Ammon's horn (tissue), 1 donor: ENCODE measurements at regions not wholly inside any gene's neighbourhood (a gene's known extent, or its start where the extent isn't known, plus 50 kb on each side); places are given as distances from the start of the nearest gene placed in this dataset.
A peak's percentile ranks its signal among the peaks of the same experiment; 100 is the strongest.

Source experiments
- DNase-seq: peaks from one replicate; pipeline ENCODE4 v3.0.0-alpha.2; 2016; ENCODE audit warnings: low spot score

DNA sequence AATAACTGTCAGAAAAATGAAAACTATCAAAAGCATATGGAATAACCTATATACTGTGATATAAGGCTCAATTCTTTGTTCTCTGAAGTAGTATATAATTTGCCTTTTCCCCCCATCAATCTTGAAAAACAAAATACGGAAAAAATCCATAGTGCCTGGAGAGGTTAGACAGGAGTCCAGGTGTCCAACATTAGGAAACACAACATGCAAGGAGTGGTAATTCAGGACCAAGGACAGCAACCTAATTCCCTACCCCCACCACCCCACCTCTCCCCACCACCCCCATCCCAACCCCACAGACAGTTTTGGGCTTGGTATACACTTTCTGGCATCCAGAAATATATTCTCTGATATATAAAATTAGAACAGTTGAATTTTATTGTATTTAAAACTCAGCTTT, 55.1 kb upstream of the SLC25A26 start:
- DNase-seq: no peak

DNA sequence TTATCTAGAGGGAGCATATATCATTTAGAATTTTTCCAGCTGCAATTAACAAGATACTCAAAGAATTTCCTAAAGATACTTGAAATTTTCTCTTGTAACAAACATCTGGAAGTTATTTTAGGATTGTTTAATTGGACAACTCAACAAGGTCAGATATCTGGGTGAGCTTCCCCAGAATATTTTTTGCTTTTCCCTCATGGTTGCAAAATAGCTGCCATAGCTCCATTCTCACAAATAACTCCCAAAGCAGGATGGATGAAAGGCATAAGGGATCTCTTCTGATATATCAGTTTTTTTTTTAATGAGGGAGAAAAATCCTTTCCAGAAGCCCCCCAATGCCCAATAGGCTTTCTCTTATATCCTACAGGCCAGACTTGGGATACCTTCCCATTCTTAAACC, 56.6 kb upstream of the SLC25A26 start:
- DNase-seq: no peak

- peak; percentile 15 for DNase-seq
Measured at GRCh38 chr3:66163222-66163621, 57.6 kb upstream of the SLC25A26 start.

- DNase-seq: no peak
Measured at GRCh38 chr3:66162766-66163165, 58.0 kb upstream of the SLC25A26 start.

GRCh38 chr3:66158933-66159683, 61.7 kb upstream of the SLC25A26 start:
- no peak for DNase-seq

DNA sequence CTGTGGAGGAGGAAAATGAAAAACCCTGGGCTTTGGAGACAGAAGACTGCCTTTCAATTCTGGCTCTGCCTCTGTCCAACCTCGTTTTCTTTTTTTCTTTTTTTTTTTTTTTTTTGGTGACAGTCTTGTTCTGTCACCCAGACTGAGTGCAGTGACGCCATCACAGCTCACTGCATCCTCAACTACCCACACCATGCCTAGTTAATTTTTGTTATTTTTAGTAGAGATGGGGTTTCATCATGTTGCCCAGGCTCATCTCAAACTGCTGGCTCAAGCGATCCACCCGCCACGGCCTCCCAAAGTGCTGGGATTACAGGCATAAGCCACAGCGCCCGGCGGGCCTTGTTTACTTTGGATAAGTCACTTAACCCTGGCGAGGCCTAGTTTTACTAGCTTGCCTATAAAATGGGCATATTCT, 66.3 kb upstream of the SLC25A26 start:
- DNase-seq: no peak

DNA sequence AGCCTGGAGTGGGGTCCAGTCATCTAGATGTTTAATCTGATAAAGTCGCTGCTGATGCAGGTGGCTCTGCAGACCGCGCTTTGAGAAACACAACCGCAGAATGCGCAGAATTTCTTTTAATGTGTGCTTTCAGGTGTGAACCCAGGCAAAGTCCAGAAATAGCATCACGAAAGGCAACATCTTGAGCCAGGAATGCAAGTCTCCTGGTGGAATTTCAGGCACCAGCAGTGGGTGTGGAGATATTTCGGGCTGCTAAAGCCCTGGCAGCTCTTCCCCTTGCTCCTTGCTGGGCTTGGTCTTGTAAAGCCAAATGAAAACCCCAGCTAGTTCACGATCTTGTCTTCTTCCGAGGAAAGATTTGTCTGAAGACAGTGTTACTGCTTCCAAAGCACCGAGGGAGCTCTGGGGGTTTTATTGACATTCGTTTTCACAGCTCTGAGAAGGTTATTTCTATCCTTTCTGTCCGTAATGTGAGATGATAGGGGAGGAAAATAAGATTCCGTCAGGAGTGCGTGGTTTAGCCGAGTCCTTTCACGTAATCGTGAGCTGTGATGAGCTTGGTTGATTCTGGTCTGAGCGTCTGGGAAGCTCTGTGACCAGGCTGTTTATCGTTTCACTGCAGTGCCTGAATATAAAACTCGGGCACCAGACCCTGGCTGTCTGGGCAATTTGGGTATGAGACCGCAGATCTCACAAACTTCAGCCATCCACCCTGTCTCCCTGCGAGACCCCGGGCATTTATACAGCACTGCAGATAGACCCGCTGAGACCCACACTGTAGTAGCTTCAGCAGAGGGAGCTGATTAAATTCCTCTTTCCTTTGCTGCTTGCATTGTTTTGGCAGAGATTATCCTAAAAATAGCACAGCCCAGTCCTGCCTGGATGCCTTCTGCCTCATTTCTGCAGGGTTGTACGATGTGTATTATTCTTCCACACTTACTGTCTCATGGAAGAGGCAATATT, 67.0 kb upstream of the SLC25A26 start:
- peak; percentile 50 for DNase-seq

- DNase-seq: no peak
Measured at GRCh38 chr3:66152336-66152735, 68.5 kb upstream of the SLC25A26 start.

GRCh38 chr3:66150977-66151376, 69.8 kb upstream of the SLC25A26 start:
- DNase-seq: no peak

DNA sequence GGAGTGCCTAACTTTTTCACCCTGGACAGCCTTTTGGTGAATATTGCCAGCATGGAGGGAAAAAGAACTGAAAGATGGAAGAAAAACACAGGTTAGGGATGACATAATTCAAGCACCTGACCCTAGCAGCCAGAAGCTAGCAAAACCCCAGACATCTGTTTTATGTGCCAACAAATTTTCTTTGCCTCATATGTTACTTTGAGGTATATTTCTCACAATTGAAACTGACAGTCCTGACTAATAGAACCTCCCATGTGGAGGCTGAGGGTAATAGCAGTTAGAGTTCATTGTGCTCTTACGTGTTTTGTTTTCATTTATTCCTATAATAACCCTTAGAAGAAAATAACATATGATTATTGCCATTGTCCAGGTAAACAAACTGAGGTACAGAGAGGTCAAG, 71.5 kb upstream of the SLC25A26 start:
- DNase-seq: no peak

DNA sequence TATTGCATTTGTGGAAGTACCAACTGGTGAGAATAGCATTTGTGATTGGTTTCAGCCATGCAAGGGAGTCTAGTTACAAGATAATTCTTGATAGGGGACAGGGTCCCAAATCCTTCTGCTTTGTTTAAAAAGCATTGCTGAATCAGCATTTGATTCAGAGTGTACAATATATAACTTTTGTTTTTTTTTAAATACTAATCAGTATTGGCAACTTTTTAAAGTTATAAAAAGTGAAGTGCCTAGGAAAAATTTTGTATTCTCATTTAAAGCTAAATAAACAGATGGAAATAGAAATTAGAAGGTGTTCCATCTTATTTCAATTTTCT, 75.4 kb upstream of the SLC25A26 start:
- no peak for DNase-seq

DNA sequence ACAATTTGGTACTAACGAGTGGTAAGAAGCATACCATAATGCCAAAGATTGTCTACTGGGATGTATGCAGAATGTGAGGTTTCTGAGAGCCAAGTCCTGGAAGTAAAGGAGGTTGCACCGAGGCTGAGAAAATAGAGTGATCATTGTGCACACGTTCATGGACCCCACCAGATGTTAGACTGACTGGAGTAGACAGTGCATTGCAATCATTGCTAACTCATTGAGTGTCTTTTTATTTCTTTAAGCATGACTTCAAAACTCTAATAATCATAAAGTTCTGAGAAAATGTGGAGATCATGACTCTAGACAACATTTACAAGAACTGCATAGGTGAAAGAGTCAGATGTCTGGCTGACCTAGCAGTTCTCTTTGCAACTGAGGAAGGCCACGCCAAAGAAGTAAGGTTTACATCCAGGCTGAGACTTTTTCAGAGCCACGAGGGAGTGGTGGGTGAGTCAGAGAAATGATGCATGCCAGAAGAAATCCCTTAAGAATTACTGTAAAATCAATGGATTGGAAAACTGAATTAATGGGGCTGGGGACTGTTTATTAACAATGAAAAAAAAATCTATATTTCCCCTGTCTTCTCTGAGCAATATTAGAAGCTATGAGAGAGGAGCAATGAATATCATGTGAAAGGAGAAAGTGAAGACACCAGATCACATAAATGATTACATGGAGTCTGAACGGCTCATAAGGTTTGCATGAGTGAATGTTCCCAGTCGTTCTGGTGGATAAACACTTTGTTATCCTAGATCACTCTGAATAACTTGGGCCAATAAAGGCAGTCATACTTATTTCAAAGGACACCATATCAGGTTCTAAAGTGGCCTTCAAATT, 76.0 kb upstream of the SLC25A26 start:
- DNase-seq: no peak

- DNase-seq: no peak
Measured at GRCh38 chr3:66142079-66142478, 78.7 kb upstream of the SLC25A26 start.

GRCh38 chr3:66140743-66141372, 79.9 kb upstream of the SLC25A26 start:
- no peak for DNase-seq

DNA sequence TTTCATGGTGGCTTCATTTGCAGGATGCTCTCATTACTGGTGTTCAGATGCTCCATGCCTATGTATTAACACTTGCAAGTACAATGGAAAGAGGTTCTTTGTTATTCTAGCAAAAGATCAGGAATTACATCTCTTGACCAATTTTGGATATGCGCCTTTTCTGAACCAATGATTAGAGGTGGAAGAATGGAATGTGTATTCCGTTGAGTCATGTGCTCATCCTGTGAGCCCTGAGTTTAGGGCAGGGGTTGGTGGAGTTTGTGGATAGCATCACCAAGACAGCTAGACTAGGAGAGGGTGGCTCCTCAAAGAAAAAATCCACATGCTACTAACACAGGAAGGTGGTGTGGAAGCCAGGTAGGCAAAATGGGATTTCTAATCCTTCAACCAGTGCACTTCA, 80.7 kb upstream of the SLC25A26 start:
- no peak for DNase-seq

- no peak for DNase-seq
Measured at GRCh38 chr3:66139415-66139814, 81.4 kb upstream of the SLC25A26 start.

GRCh38 chr3:66138336-66139313, 82.2 kb upstream of the SLC25A26 start:
- DNase-seq: peak; percentile 70

GRCh38 chr3:66136597-66136996, 84.2 kb upstream of the SLC25A26 start:
- no peak for DNase-seq

- no peak for DNase-seq
Measured at GRCh38 chr3:66133853-66134445, 86.9 kb upstream of the SLC25A26 start.

DNA sequence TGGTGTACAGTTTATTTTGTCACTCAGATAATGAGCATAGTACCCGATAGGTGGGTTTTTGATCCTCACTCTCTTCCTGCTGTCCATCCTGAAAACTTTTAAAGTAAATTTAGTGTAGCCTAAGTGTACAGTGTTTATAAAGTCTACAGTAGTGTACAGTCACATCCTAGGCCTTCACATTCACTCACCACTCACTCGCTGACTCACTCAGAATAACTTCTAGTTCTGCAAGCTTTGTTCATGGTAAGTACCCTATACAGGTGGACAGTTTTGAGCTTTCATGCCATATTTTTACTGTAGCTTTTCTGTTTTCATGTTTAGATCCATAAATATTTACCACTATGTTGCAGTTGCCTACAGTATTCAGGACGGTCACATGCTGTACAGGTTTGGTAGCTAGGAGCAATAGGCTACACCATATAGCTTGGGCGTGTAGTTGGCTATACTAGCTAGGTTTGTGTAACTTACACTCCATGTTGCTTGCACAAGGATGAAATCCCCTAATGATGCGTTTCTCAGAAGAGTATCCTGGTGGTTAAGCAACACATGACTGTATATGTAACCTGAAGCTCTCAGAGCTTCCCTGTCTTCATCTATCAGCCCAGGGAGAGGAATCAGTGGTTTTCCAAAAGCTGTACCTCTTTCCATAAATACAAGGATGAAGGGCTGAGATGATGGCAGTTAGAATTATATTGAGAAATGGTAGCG, 87.6 kb upstream of the SLC25A26 start:
- DNase-seq: no peak
